Erythroblast (primary cell): ENCODE measurements at regions not wholly inside any gene's neighbourhood (a gene's known extent, or its start where the extent isn't known, plus 50 kb on each side); places are given as distances from the start of the nearest gene placed in this dataset.

Experiments
- DNase-seq, 2 experiments: peaks; one replicate each; lab custom pipeline; 2025; lab: John Stamatoyannopoulos, UW
- GATA1 ChIP-seq: IDR thresholded peaks from 2 replicates; pipeline ENCODE4 v1.6.1; 2011; ENCODE audit warnings: low read depth, mild to moderate bottlenecking, control low read depth, low read length, moderate library complexity
- POLR2A ChIP-seq: IDR thresholded peaks from 2 replicates; pipeline ENCODE4 v1.6.1; 2011; ENCODE audit warnings: mild to moderate bottlenecking, low read length

GRCh38 chr17:13961265-13961664 lies 108.0 kb upstream of the COX10 start:
- DNase-seq, result no peak
- TF ChIP-seq POLR2A (no peak), GATA1 (no peak)

DNA sequence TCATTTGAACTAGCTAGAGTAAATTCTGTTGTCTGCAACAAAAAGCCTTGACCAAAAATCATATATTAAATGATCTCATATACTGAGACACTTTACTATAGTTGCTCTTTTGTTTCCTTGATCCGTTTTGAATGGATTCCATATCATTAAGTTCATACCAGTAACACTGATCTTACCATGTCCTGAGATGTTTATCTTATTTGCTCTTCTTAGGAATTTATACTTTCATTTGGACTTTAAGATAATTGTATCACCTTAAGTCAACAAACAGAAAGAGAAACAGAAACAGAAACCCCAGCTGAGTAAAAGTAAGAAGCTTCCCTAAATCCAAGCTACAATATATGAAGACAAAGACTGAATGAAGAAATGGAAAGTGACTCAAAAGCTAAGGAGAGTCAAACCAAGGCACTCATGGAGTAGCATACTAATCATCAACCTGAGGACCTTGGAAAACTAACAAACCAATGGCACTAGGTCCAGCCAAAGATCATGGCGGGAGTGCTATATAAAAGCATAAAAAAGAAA lies 106.5 kb upstream of the COX10 start:
- DNase-seq, result no peak
- TF ChIP-seq POLR2A (no peak), GATA1 (no peak)

DNA sequence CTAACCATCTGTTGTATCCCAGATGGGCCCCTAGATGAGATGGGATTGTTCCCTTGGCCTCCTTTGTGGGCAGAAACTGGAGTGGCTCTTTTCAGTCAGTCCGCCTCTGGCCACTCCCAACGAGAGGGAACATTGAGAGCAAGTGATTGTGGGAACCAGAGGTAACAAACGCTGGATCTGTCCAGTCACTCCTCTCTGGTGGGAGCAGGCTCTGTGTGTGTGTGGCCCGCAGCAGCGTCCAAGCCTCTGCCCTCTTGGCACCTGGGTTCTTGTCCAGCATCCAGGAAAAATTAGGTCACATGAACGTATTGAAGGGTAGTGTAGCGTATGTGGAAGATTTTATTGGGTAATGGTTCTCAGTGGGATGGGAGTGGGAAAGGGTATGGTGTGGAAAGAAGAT lies 101.9 kb upstream of the COX10 start:
- TF ChIP-seq POLR2A (no peak), GATA1 (no peak)
- no peak for DNase-seq

DNA sequence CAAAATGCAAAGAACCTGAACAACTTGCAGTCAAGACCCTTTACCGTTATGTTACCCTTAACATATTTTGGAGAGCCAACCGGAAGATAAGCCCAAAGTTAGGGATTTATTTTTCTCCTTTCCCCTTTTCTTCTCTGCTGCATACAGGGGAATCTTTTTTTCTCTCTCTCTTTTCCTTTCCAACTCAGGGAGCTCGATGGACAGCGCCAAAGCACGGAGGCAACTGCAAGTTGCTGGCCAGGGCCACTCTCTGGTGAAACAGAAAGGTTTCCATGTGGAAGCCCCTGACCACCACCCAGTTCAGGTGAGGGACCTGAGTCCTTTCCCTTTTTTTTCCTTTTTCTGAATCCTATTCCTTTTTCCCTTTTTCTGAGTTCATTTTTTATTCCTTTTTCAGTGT lies 98.8 kb upstream of the COX10 start:
- DNase-seq, result no peak
- TF ChIP-seq GATA1 (no peak), POLR2A (no peak)

DNA sequence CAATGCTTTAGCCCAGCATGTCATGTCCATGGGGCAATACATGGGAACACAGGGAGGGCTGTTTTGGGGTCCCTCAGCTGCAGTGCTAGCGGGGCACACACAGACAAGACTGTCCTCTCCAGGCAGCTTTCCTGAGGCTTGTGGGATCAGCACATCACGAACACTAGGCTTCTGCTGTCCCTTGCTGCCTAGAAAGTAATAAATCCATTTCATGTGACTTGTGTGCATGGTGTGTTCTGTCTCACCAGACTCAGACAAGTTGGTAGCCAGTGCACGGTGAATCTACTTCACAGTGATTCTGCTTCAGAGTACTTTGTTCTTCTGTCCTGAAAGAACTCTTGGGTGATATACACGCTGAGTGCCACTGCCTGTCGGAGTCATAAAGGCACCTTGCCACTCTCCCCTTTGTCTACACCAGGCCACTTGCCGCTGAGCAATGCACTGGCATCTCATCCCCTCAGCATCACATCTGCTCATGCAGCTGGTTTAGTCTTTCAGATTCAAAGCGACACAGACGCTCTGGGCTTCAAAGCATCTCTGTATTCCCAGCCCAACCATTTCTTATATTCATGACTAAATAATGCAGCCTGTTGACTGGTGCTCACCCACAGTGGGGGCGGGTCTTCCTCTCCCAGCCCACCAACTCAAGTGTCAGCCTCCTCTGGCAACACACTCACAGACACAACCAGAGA lies 95.2 kb upstream of the COX10 start:
- DNase-seq, result no peak
- no peak for TF ChIP-seq POLR2A
- no peak for TF ChIP-seq GATA1

DNA sequence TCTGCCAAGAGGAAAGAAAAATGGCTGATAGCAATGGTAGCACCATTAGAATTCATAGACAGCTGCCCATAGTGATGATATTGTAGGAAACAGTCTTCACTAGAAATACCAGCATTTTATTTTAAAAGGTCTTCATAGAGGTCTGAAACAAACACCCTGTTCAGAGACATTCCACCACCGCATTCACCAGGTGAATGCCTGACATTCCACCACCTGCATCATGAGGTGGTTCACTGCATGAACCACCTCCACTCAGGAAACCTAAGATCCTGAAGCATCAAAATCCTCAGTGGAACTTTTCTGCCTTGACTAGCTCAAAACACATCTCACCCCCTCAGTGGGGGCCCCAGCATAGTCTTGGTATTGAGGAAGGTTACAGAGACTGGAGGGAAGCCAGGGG lies 91.5 kb upstream of the COX10 start:
- TF ChIP-seq POLR2A, result no peak
- TF ChIP-seq GATA1, result no peak
- no peak for DNase-seq

- no peak for DNase-seq
Measured at GRCh38 chr17:13978478-13978877, 90.8 kb upstream of the COX10 start.

DNA sequence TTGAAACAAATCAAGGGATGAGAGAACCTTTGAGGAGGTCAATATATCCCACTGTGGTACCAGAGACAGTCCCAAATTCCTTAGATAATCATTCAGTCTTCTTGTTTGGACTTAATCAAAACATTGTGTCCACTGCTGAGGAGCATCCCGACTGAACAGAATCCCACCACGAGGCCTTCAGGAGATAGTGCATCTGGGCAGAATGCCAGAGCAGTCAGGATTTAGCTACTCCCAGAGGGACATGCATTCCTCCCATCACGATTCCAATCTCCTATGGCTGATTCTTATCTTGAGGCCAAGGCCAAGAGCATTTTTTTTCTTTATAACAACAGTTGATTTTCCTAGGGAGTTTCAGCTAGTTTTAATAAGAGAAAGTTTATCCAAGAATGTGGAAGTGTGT lies 87.4 kb upstream of the COX10 start:
- no peak for DNase-seq
- TF ChIP-seq POLR2A (no peak), GATA1 (no peak)

More at GRCh38 chr17:13978478-13978877, 90.8 kb upstream of the COX10 start:
- TF ChIP-seq POLR2A (no peak), GATA1 (no peak)

- DNase-seq, result no peak
- TF ChIP-seq GATA1 (no peak), POLR2A (no peak)
Measured at GRCh38 chr17:13984956-13985355, 84.3 kb upstream of the COX10 start.

DNA sequence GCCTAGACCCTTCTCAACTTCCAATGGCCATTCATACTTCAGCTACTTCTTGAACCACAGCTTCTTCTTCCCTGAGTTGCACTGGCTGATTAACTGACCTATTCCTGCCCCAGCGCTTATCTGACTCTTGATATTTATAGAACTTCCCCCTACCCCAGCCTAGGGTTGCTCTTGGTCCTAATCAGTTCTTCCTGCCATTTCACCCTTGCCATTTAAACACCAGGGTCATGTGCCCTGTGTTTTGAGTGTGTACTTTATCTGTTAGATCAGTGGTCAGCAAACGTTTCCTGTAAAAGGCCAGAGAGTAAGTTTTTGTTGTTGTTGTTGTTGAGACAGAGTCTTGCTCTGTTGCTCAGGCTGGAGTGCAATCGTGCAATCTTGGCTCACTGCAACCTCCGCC lies 82.4 kb upstream of the COX10 start:
- TF ChIP-seq GATA1, result no peak
- TF ChIP-seq POLR2A, result no peak
- no peak for DNase-seq

DNA sequence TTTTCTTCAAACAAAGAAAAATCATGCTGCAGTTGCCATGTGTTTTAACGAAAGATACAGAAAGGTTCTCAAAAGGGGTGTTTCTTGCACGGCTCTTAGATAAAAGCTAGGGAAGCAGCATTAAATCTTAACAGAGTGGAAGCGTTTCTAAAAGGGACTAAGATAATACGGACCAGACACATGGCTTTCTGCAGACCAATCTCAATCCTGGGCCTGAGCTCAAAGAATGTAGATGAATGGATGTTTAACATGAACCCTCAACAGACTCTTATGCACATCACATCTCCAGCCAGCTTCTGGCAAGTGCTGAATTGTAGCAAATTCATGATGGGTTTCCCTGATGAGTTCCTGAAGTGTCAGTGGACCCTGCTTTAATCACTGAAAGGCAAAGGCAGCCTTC lies 80.2 kb upstream of the COX10 start:
- DNase-seq, result no peak
- TF ChIP-seq GATA1 (no peak), POLR2A (no peak)

GRCh38 chr17:13993106-13993505 lies 76.2 kb upstream of the COX10 start:
- DNase-seq, result no peak
- TF ChIP-seq GATA1 (no peak), POLR2A (no peak)

DNA sequence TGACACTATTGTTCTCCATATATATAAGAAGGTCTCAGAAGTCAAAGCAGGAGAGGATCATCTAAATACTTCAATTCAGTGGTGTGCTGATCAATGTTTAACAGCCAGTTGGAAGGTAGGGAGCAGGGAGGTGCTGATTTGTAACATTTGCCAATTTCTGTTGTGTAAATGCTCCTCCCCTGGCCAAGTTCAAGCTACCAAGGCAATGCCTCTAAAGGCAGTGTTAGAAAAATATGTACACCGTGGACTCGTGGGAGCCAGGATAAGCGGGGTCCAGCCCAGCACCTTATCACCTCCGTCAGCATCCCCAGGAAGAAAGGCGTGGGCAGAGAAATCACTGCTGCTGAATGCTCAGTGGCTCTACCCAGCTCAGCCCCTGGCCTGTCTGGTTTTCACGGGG lies 75.3 kb upstream of the COX10 start:
- TF ChIP-seq GATA1 (no peak), POLR2A (no peak)

GRCh38 chr17:13995856-13996271 lies 73.4 kb upstream of the COX10 start:
- TF ChIP-seq GATA1, result no peak
- no peak for TF ChIP-seq POLR2A
- DNase-seq, result no peak

More for the DNA sequence above, 75.3 kb upstream of the COX10 start:
- no peak for DNase-seq

DNA sequence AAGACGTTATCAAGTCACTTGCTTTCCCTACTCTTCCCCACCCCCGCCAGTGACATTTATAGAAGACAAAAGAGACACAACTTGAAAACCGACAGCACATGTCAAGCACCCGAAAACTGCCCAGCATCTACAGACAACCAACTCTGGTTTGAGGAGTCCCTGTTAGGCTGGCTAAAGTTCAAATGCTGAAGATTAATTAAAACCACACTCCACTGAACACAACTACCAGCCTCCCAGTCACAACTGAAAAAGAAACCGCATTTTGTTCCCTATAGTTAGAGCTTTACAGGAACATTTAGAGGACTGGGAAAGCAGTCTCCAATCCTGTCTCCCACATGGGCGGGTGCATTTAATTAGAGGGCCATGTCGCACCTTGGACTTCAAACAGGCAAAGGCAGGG lies 73.0 kb upstream of the COX10 start:
- no peak for DNase-seq
- TF ChIP-seq GATA1, result no peak
- TF ChIP-seq POLR2A, result no peak

DNA sequence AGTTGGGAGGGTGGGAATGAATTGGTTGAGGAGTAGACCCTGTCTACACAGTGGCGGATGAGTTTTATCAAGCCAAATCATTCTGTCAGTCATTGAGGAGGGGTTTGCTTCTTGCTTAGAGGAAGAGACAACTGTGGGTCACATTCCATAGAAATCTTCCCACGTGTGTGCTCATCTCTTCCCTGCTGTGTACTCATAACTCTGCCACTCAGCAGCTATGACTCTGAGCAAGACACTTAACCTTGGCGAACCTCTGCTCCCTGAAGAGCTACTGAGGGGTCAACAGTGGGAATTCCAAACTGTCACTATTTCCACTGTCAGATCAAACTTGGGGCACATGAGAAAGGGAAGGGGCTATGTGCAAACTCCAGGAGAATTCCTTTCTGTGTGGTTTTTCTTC lies 72.6 kb upstream of the COX10 start:
- DNase-seq, result no peak
- TF ChIP-seq GATA1 (no peak), POLR2A (no peak)
